Astrocyte (in vitro differentiated cells and primary cell): ENCODE measurements at regions not wholly inside any gene's neighbourhood (a gene's known extent, or its start where the extent isn't known, plus 50 kb on each side); places are given as distances from the start of the nearest gene placed in this dataset.

ENCODE experiments used
- CTCF ChIP-seq: IDR thresholded peaks from 2 replicates; pipeline ENCODE4 v1.5.1; 2011; ENCODE audit warnings: low read depth, mild to moderate bottlenecking, inconsistent platforms, low read length, moderate library complexity; ENCODE audit not compliant: insufficient read depth
- EZH2 ChIP-seq: IDR thresholded peaks from 2 replicates; pipeline ENCODE4 v1.6.1; 2012; ENCODE audit warnings: mild to moderate bottlenecking, low read length, inconsistent platforms; ENCODE audit not compliant: insufficient read depth

- TF ChIP-seq CTCF: no peak
- TF ChIP-seq EZH2: no peak
Observed at GRCh38 chrX:121858867-121859647, 811.6 kb downstream of the GLUD2 start.
